NCI-H510A treated with DMSO at 0.1 percent for 48 hours (cell line): ENCODE measurements at regions not wholly inside any gene's neighbourhood (a gene's known extent, or its start where the extent isn't known, plus 50 kb on each side); places are given as distances from the start of the nearest gene placed in this dataset.
"Not testable (repeated sequence)": the region's sequence is repeated elsewhere in the genome, so short reads cannot be mapped to it uniquely, and the experiment has no call there.

Experiments used
- DNase-seq: peaks from one replicate; lab custom pipeline; 2025; lab: John Stamatoyannopoulos, UW

DNA sequence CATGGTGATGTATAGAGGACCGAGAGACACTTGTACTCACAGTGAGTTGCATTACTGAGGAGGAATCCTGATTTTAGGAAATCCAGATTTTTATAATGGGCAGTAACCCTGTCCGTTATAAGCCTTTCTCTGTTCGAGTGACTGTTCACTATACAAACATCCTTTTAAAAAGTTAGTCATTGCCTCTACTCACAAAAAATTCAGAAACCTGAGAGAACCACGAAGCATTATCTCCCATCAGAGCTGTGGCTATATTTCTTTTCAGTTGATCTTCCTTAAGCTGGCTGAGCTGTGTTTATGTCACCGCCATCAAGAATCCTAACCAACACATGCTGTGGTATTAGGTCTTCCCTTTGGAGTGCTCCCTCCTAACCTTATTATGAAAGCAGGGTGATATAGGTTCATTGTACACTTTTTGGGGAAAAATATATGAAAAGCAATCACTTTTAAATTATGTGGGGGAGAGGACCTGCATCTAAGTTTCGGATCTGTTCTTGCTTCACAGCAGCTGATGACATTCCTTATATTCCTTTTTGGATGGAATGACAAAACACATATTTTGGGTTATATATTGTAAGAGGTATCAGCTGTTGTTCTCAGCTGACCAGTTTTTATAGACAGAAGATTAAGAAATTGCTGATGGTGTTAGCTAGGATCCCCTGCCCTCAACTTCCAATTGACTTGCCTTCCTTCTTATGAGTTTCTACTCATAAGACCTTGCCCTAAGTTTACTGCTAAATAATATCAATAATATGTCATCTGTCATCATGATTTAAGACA lies 465.9 kb upstream of the RASGRP1 start:
- DNase-seq = no peak

DNA sequence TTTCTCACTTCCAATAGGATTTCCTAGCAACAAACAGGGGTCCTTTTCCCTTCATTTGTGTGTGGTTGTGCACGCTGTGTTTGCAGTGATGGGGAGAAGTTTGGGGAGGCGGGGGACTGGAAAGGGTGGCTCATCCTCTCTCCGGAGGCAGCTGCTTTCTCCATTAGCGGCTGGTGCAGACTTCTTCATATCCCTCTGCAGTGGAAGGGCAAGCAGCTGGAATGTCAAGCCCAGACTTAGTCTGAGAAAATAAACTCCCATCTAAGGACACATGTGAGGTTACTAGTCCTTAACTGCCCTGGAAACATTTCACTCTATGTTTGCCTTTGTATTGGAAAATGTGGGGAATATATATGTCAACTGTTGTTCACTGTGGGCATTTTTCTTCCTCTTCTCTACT lies 467.0 kb upstream of the RASGRP1 start:
- no peak for DNase-seq

DNA sequence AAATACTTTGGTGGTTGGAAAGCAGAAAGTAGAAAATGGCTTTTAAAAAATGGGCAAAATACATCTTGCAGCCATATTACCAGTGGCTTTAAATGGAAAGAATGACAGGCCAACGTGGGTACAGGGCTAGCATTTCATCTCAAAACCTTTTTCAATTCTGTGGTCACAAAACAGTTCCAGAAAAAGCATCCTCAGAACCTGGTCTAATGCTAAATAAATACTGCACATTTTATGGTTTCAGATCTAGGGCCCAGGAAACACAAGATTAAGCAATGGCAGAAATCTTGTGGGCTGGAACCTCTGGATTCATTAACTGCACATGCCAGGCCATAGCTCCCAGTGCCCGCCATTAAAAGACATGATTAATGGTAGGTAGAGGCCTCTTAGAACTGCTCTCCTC lies 470.2 kb upstream of the RASGRP1 start:
- DNase-seq = no peak

DNA sequence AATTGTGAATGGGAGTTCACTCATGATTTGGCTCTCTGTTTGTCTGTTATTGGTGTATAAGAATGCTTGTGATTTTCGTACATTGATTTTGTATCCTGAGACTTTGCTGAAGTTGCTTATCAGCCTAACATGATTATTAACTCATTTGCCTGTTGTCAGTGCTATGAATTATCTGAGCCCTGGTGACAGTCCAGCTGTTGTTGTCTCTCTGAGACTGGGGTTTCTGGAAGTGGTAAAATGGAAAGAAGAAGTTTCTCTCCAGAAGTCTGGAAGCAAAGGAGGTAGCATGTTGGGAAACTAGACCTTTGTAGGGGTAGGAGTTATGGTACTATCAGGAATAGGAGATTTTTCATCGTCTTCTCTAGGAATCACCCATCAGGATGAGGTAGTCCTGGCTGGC lies 473.0 kb upstream of the RASGRP1 start:
- not testable (repeated sequence) for DNase-seq

DNA sequence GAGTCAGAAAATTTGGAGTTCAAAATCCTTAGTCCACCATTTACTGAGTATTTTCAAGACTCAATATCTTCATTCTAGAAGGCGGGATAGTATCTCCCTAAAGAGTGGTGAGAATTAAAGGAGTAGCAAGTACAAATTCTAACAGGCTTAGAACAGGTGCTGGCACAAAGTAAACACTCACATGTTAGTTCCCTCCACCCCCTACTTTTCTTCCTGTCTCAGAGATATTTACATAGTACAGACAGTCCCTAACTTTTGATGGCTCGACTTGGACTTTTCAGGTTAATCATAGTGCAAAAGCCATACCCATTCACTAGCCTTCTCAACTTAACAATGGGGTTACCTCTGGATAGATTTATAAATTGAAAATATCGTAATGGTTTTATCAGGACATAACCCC lies 476.2 kb upstream of the RASGRP1 start:
- peak; percentile 50 for DNase-seq

DNA sequence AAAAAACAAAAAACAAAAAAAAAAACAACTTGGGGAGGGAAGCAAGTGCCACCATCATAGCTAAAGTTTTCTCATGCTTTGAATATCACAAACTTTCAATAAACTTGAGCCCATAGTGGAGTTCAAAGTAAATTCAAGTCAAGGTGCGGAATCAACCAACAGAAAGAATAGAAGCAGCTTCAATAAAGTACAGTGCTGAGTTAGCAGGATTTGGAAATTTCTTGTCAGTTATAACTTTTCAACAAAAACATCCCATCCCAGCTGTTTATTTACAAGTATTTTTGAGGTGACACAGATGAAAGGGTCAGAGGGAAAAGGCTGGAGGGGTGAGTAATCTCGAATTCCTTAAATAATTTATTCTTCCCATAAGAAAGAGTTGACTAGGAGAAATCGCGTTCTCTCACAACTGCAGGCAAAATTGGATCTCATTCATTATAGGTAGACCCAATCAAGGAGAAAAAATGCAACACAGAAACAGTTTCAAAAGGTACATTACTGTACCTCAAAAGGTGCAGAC lies 477.4 kb upstream of the RASGRP1 start:
- no peak for DNase-seq

DNA sequence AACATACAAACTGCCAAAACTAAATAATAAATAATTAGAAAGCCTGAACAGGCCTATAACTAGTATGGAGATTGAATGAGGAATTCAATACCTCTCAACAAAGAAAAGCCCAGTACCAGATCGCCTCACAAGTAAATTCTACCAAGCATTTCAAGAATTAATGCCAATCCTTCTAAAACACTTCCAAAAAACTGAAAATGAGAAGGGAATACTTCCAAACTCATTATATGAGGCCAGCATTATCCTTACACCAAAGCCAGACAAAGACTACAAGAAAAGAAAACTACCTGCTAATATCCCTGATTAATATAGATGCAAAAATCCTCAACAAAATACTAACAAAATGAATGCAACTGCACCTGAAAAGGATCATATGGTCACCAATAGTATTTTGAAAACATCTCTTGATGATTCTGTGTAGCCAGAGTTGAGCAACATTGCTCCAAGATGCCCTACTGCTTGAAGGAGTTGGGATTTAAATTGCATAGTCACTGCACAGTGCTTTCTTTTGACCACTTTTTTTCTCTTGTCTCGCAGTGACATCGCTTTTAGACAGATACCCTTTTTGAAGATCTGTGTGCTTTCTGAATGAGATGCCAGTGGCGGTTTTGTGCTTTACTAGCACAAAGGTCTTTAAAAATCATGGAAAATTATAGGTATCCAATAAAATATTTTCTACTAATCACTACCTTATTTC lies 487.2 kb upstream of the RASGRP1 start:
- no peak for DNase-seq

DNA sequence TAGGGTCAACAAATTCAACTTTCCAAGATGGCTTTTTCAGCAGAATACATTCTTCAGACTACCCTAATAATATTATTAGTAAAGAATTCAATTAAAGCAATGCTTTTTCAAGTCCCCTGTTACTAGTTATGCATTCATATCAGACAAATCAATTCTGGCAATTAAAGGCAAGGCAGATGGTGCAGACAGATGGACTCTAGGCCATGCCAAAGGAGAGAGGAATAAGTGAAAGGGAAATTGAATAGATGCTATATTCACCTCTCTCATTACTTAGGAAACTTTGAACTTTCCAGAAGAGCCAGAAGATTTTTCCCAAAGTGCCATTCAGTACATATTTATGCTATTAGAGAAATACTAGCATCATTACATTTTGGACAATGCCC lies 487.7 kb upstream of the RASGRP1 start:
- DNase-seq = no peak

DNA sequence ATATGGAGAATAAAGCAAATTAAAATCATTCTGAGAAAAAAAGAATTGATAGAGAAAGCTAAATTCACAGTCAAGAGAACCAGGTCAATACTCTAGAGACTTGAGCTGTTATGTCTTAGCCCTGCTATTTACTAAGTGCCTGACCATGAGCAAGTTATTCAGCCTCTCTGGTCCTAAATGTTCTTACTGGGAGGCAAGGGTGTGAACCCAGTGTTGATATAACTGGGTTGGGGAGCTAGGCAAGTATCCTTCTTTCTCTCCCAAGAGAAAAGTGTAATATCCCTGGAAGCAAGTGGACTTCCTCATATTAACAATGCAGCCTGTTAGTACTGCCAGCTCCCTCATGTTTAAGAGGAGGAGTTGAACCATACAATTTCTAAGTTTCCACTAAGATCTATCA lies 488.9 kb upstream of the RASGRP1 start:
- DNase-seq = no peak

DNA sequence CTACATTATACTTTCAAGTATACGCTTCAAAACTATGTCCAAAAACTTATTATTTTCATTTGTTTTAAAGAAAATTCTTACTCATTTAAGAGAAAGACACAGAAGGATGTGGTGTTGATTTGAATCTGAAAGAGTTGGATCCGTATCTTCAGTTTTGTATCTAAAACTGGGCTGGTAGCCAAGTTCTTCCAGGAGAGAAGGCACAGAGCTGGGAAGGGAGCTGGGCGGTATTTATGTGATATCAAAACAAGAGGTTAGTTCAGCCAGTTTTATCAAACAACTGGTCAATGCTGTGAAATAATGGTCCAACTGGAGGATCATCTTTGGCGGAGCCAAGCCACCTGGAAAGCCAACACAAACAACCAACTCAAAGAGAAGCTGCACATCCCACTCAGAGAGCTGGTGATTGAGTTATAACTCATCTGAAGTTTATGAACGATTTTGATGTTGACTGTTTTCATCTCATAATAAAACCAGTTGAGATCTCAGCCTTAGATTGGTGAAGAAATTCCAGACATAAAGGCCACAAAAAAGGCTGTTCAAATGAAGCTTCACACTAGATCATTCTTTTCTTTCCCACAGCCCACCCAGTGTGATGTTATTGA lies 489.6 kb upstream of the RASGRP1 start:
- DNase-seq = no peak

DNA sequence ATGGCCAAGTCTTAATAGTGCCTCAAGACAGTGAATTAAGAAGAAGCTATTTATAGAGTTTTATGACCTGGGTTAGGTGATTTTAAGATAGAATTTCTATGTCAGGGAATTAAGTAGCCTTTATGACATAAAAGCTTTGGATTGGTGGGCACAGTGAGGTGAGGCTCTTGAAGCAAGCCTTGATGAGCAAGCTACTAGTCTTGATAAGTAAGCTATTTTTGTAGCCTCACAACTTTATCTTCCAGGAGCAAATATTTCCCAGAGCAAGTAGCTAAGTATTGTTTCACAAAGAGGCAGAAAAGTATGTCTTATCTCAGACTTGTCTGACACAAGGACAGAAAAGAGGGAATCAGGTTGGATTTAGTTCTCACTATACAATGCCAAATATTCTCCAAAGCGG lies 491.7 kb upstream of the RASGRP1 start:
- DNase-seq = no peak

DNA sequence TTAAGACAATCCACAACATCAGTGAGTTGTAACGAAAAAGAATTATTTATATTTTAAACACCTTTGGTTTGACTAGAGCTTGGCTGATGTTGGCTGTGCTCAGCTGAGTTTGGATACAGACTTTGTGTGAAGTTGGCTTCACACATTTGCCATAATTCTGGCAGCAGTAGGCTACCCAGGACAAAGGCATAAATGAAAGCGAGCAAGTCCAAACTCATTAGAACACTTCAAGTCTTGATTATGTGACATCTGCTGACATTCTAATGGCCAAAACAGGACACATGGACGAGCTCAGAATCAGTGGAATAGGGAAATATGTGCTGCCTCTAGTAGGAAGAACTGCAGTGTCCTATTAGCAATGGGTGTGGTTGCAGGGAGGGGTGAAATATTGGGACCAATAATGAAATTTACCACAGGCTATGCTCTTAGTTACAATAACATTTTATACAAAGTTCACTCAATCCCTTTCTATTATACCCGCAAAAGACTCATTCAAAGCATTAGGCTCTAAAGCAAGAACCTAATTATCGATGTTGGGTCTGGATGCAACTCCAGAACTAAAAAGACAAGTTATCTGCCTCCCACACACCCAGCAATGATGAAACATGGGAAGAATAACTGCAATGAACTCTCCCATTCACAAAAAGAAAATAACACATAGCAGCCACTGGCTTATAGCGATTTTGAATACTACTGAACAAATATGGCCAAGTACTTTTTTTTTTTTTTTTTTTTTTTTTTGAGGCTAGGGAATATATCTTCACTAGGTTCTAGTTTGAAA lies 493.9 kb upstream of the RASGRP1 start:
- DNase-seq = no peak

DNA sequence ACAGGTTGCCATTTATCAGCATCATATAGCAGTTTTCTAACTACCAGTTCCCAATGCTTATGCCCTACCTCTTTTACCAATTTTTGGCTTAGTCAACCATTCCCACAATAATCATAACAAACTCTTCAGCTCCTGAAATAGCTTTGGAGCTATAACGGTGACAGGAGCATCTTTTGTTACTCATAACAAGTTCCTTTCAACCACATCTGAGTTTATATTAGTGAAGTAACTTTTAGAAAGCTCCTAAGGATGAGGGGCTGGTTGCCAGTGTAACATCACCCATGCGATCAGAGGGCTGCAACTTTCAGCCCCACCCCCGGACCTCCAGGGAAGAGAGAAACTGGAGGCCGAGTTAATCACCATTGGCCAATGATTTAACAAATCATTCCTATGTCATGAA lies 495.3 kb upstream of the RASGRP1 start:
- no peak for DNase-seq

DNA sequence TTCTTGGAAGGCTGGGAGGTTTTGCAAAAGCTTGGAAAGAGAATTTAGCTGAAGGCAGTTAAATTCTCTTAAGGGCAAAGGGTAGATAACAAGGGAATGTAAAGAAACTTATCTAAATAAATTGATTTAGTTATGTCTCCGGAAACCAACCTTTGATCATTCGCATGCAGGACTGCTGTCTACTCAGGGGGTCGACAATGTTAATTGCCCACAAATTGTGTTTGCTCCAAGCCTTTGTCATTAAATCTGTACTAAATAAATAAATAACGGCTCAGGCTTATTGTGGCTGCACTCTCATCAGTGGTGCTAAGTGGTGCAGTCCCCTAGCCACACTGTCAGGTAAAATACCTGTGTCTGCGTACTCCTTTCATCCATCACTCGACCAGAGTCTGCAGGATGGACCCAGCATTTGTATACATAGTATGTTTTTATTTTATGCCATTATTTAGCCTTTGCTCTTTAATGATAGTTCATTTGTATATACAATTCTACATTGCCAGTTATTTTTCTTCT lies 497.4 kb upstream of the RASGRP1 start:
- DNase-seq = no peak

DNA sequence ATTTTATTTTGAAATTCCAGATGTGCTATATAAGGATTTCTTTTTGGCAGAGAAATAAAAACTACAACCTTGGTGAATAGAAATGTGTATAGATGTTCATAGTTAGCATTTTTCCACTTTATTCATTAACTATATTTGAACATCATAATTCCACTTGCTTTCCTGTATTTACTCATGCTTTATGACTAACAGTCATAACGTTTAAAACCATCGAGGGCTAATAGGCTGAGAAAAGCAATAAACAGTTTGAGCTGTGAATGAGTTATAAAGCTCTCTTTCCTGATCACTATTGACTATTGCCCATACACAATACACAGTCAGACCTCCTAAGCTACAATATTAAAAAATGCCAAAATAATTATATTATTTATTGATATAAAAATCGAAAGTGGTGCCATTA lies 502.1 kb upstream of the RASGRP1 start:
- DNase-seq = no peak

DNA sequence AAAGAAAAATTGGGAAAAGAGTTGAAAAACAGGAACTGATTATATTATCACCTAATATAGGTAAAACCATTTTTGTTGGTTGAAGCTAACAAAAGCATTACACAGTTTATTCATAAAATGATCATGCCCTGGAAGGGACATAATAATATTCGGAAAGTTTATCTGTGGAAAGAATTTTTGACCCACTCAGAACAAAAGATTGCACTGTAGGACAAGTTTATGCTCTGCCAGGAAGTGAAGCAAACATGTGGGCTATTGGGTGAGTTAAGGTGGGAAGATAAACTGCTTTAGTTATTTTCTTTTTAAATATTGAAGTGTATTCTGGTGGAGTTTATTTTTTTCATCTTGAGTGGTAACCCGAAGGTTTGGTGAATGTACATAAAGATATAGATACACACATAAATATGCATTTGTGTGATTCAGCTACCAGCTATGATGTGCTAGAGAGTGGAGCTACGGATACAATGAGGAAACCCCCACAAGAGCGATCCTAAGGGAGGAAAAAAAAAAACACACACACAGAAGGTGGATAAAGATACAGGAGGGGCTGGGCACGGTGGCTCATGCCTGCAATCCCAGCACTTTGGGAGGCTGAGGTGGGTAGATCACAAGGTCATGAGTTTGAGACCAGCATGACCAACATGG lies 506.4 kb upstream of the THBS1 start:
- no peak for DNase-seq

DNA sequence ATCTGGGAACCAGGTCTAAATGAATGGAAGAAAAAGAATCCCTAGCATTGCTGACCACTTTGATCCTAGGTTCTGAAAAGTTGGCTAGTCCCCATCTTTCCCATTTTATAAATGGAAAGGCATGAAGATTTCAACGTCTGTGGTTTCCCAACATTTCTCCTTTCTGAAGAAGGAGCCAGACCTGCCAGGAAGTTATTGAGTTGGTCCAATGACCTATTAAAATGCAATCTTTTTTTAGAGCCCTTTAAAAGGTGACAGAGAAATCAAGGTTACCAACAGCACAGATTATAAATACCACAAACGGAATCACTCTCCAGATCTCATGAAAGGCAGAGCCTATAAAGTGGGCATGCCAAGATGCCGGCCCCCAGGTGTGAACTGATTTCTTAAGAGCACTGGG lies 505.6 kb upstream of the THBS1 start:
- DNase-seq = no peak

DNA sequence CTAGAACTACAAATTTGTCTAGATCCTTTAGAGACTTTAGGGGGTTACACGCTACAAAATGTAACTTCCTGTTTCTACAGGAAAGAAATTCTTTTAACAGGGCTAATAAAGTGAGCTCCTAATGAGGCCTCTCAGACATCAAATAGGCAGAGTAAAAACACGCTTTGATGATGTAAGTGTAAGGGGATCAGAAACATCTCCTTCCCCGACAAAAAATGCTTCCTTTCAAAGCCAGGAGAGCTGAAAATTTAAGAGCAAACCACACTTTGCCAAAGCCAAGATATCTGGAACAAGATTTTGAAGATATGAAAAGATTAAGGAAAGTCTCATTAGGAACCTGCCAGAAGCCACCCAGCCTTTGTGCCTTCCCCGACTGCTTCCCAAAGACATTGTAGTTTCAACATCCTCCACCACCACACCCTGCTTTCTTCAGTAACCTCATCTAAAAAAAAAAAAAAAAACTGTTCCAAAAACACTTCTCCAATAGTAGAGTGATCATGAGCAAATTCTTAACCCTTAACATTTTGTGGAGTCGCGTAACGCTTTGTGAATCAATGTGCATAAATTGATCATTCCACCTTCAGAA lies 505.0 kb upstream of the THBS1 start:
- no peak for DNase-seq

DNA sequence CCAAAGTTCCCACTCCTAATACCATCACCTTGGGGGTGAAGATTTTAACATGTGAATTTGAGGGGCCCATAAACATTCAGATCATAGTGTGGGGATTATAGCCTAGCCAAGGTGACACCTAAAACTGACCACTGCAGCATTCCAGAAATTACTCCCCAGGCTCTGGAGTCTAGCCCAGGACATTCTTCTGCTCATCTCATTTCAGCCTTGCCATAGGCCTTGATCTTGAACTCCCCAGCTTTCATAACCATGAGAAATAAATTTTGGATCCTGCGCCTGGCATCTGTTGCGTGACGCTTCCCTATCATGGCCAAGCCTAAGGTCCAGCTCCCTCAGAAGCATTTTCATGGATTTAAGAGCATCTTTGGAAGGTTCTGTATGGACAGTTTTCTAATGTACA lies 502.9 kb upstream of the THBS1 start:
- DNase-seq = no peak

DNA sequence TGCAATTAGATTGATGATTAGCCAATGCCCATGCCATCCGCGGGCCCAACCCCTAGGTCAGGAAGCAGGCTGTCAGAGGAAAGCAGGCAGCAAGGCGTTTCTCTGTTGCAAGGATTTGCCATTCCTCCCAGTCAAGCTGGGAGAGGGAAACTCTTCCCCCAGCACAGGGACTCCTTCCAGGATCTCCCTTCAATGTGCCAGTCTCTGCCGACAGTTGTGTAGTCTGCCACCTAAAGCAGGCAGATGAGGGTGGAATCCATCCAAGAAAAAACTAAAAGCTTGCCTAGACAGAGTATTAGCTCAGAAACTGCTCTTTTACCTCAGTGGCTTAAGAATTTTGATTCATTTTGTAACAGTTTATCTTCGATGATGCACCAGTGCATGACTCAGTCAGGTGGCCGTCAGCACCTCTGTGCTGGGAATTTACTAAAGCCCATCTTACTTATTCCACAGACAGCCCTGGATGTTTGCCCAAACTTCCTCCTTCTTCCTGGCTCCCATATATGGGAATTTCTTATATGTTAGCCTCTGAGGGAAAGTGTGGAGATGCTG lies 501.5 kb upstream of the THBS1 start:
- DNase-seq = no peak

DNA sequence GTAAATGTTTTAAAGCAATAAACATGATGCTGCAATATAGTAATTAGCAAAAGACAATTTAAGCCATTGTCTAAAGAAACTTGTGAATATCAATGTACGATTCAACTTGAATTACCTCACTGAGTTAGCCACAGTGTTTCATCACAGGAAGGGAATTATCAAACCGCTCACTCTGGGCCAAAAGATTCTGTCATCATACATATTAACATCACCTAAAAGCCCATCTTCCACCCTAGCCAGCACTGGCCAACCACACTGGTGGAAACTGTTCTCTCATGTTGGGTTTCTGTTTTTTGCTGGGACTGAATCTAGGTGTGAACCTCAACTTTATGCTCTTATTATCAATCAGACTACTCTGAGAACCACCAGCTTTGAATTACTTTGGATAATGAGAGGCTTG lies 497.7 kb upstream of the THBS1 start:
- no peak for DNase-seq
